Keratinocyte (primary cell): ENCODE measurements at regions not wholly inside any gene's neighbourhood (a gene's known extent, or its start where the extent isn't known, plus 50 kb on each side); places are given as distances from the start of the nearest gene placed in this dataset.

ENCODE experiments used
- DNase-seq: peaks from one replicate; pipeline ENCODE4 v3.0.0-alpha.2; 2011; ENCODE audit warnings: low read depth, missing footprints, low spot score
- FAIRE-seq: peaks from 2 replicates; lab custom pipeline; 2011; peaks lifted over from hg19 to GRCh38; lab: Jason Lieb, UNC
- H2AFZ ChIP-seq: 2 replicates; pipeline ENCODE4 v1.6.0; 2012; ENCODE audit warnings: low read length, control low read depth, inconsistent platforms; ENCODE audit not compliant: control insufficient read depth
- H3K27ac ChIP-seq: 2 replicates; pipeline ENCODE4 v1.5.1; 2011; ENCODE audit warnings: low read length; ENCODE audit not compliant: control insufficient read depth, insufficient read depth
- H3K27me3 ChIP-seq: 3 replicates; pipeline ENCODE4 v1.6.0; 2011; ENCODE audit warnings: low read length; ENCODE audit not compliant: control insufficient read depth, insufficient read depth; ENCODE audit errors: extremely low read depth
- H3K36me3 ChIP-seq, 2 experiments: 2 replicates in 1 of 2; 3 replicates in 1 of 2; pipeline ENCODE4 v1.5.1; 2011; ENCODE audit warnings: low read length in 2 of 2, mild to moderate bottlenecking in 1 of 2; ENCODE audit not compliant: control insufficient read depth in 2 of 2, insufficient read depth in 2 of 2; ENCODE audit errors: extremely low read depth in 1 of 2
- H3K4me1 ChIP-seq: 3 replicates; pipeline ENCODE4 v1.5.1; 2011; ENCODE audit warnings: low read length; ENCODE audit not compliant: control insufficient read depth, insufficient read depth; ENCODE audit errors: extremely low read depth
- H3K4me2 ChIP-seq: 3 replicates; pipeline ENCODE4 v1.6.0; 2011; ENCODE audit warnings: low read depth, low read length; ENCODE audit not compliant: control insufficient read depth, insufficient read depth; ENCODE audit errors: extremely low read depth
- H3K4me3 ChIP-seq, 3 experiments: fragments of 200-600 bp in 1 of 3; sonication (generic) in 1 of 3; 2 replicates in 2 of 3; 3 replicates in 1 of 3; pipeline ENCODE4 v1.5.1; 2011 to 2016; ENCODE audit warnings: low read length in 3 of 3, mild to moderate bottlenecking in 3 of 3, control low read depth in 2 of 3, inconsistent platforms in 1 of 3, low read depth in 1 of 3, mixed read lengths in 1 of 3, mixed run types in 1 of 3, moderate library complexity in 1 of 3; ENCODE audit not compliant: control insufficient read depth in 2 of 3, insufficient read depth in 2 of 3; ENCODE audit errors: extremely low read depth in 1 of 3
- H3K79me2 ChIP-seq: 2 replicates; pipeline ENCODE4 v1.6.0; 2012; ENCODE audit warnings: low read length; ENCODE audit not compliant: control insufficient read depth, insufficient read depth
- H3K9ac ChIP-seq: 3 replicates; pipeline ENCODE4 v1.6.0; 2011; ENCODE audit warnings: low read length; ENCODE audit not compliant: control insufficient read depth, insufficient read depth; ENCODE audit errors: extremely low read depth
- H3K9me1 ChIP-seq: 3 replicates; pipeline ENCODE4 v1.6.0; 2011; ENCODE audit warnings: low read length; ENCODE audit not compliant: control insufficient read depth, insufficient read depth; ENCODE audit errors: extremely low read depth
- H3K9me3 ChIP-seq: 2 replicates; pipeline ENCODE4 v1.5.1; 2012; ENCODE audit warnings: low read depth, low read length; ENCODE audit not compliant: control insufficient read depth
- H4K20me1 ChIP-seq: 3 replicates; pipeline ENCODE4 v1.6.0; 2011; ENCODE audit warnings: low read length; ENCODE audit not compliant: control insufficient read depth, insufficient read depth; ENCODE audit errors: extremely low read depth
- CTCF ChIP-seq, 3 experiments: IDR thresholded peaks in 1 of 3; conservative IDR thresholded peaks in 1 of 3; optimal IDR thresholded peaks in 1 of 3; 2 replicates in 2 of 3; 3 replicates in 1 of 3; pipeline versions ENCODE3 to v1.5.1; 2011; ENCODE audit warnings: low read length in 3 of 3, mild to moderate bottlenecking in 3 of 3, moderate library complexity in 2 of 3, control low read depth in 1 of 3, inconsistent platforms in 1 of 3; ENCODE audit not compliant: insufficient read depth in 2 of 3; ENCODE audit errors: extremely low read depth in 1 of 3
- EZH2 ChIP-seq: IDR thresholded peaks from one replicate; pipeline ENCODE4 v1.6.1; 2012; ENCODE audit warnings: inconsistent platforms, mild to moderate bottlenecking, low read length, moderate library complexity
- dilution Hi-C: fragments of 300-500 bp; cut with MboI; formaldehyde crosslinking; loops from one replicate; pipeline ENCODE4 v1.7.0; 2020; ENCODE audit warnings: low sequenced_read_pairs; ENCODE audit not compliant: extremely low pct_ligation_motif_present

- H3K9me1 ChIP-seq = no peaks in the 10 kb centered on the region
- H3K4me1 ChIP-seq = no peaks in the 10 kb centered on the region
- no peak overlapping the region for H2AFZ ChIP-seq
- FAIRE-seq = no peak
- TF ChIP-seq EZH2 (no peak), CTCF (optimal IDR thresholded peaks at IDR 0.05 in 1 of 3, IDR thresholded peaks at IDR 0.05 in 1 of 3, conservative IDR thresholded peaks at IDR 0.05 in 1 of 3; ENCODE audit: extremely low read depth in 1 of 3, insufficient read depth in 2 of 3, low read length in 3 of 3) (no peak)
- H3K36me3 ChIP-seq = no peaks in the 10 kb centered on the region
- no peaks in the 10 kb centered on the region for H3K9me3 ChIP-seq
- no peak overlapping the region for H3K4me2 ChIP-seq
- no peak overlapping the region for H3K4me3 ChIP-seq
- peaks cover 19% of the 10 kb centered on the region for H3K27me3 ChIP-seq
- H3K9ac ChIP-seq = no peak overlapping the region
- no peaks in the 10 kb centered on the region for H4K20me1 ChIP-seq
- dilution Hi-C loops = loop anchor here (25.0 kb wide), 1 partner anchor 582 kb away; the partner anchor contains the start of gene SIX1
- no peaks in the 10 kb centered on the region for H3K79me2 ChIP-seq
- H3K27ac ChIP-seq = no peak overlapping the region
- no peak for DNase-seq
Observed at GRCh38 chr14:61219256-61219655, 61.9 kb downstream of the TMEM30B start.

- Histone ChIP-seq H4K20me1 (no peaks in the 10 kb centered on the region), H3K79me2 (no peaks in the 10 kb centered on the region), H3K27me3 (peaks cover 19% of the 10 kb centered on the region), H3K9me1 (no peaks in the 10 kb centered on the region), H3K4me1 (no peaks in the 10 kb centered on the region), H2AFZ (no peak overlapping the region), H3K27ac (no peak overlapping the region), H3K4me2 (no peak overlapping the region), H3K9ac (no peak overlapping the region), H3K4me3 (no peak overlapping the region), H3K36me3 (no peaks in the 10 kb centered on the region), H3K9me3 (no peaks in the 10 kb centered on the region)
- no peak for FAIRE-seq
- no peak for DNase-seq
- dilution Hi-C loops = loop anchor here (25.0 kb wide), 1 partner anchor 581 kb away; the partner anchor contains the start of gene SIX1
- no peak for TF ChIP-seq EZH2
- TF ChIP-seq CTCF (optimal IDR thresholded peaks at IDR 0.05 in 1 of 3, IDR thresholded peaks at IDR 0.05 in 1 of 3, conservative IDR thresholded peaks at IDR 0.05 in 1 of 3; ENCODE audit: extremely low read depth in 1 of 3, insufficient read depth in 2 of 3, low read length in 3 of 3) = no peak
Observed at GRCh38 chr14:61218767-61219166, 62.4 kb downstream of the TMEM30B start.
